ENCODE measurements at regions not wholly inside any gene's neighbourhood (a gene's known extent, or its start where the extent isn't known, plus 50 kb on each side); places are given as distances from the start of the nearest gene placed in this dataset.

- H3K9me3 ChIP-seq (ENCODE audit: insufficient read depth, low read depth, low read length): no peaks in the 10 kb centered on the region
- H3K27me3 ChIP-seq (ENCODE audit: insufficient read depth, low read length): no peaks in the 10 kb centered on the region
- H3K36me3 ChIP-seq (ENCODE audit: insufficient read depth, low read depth, low read length): no peaks in the 10 kb centered on the region
- no peak overlapping the region for H3K4me3 ChIP-seq (ENCODE audit: low read length)
- no peak overlapping the region for H3K27ac ChIP-seq (ENCODE audit: low read length)
- H3K9ac ChIP-seq (ENCODE audit: low read depth, low read length): no peak overlapping the region
- peaks cover 3% of the 10 kb centered on the region; the same call in 1 of the 2 replicates for H3K4me1 ChIP-seq (ENCODE audit: insufficient read depth, low read length)
Measured at GRCh38 chr16:64580558-64580957, 541.3 kb downstream of the CDH11 start.

DNA sequence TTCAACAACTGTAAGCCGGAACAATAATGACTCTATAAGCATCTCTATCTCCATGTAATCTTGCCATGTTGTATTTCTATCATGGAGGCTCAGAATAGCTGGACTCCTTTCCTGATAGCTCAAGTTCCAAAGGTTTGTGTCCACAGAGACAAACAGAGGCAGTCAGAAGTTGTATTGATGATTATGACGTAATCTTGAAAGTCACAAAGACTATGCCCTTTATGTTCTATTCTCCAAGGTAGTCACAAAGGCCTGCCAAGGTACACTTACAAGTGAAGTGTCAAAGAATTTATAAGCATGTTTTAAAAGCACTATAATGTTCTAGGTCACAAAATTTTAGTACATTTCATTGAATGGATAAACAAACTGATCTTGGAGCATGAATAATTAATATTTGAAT, 542.2 kb downstream of the CDH11 start:
- Histone ChIP-seq H3K9me3 (ENCODE audit: insufficient read depth, low read depth, low read length) (no peaks in the 10 kb centered on the region), H3K9ac (ENCODE audit: low read depth, low read length) (no peak overlapping the region), H3K27me3 (ENCODE audit: insufficient read depth, low read length) (no peaks in the 10 kb centered on the region), H3K4me1 (ENCODE audit: insufficient read depth, low read length) (peaks cover 3% of the 10 kb centered on the region; the same call in 1 of the 2 replicates), H3K36me3 (ENCODE audit: insufficient read depth, low read depth, low read length) (no peaks in the 10 kb centered on the region), H3K4me3 (ENCODE audit: low read length) (no peak overlapping the region), H3K27ac (ENCODE audit: low read length) (no peak overlapping the region)

GRCh38 chr16:64545768-64546167, 576.1 kb downstream of the CDH11 start:
- Histone ChIP-seq H3K36me3 (ENCODE audit: insufficient read depth, low read depth, low read length) (no peaks in the 10 kb centered on the region), H3K9ac (ENCODE audit: low read depth, low read length) (no peak overlapping the region), H3K4me1 (ENCODE audit: insufficient read depth, low read length) (no peaks in the 10 kb centered on the region), H3K4me3 (ENCODE audit: low read length) (no peak overlapping the region), H3K27ac (ENCODE audit: low read length) (no peak overlapping the region), H3K9me3 (ENCODE audit: insufficient read depth, low read depth, low read length) (no peaks in the 10 kb centered on the region), H3K27me3 (ENCODE audit: insufficient read depth, low read length) (no peaks in the 10 kb centered on the region)

GRCh38 chr16:64544859-64545258, 577.0 kb downstream of the CDH11 start:
- H3K4me1 ChIP-seq (ENCODE audit: insufficient read depth, low read length): no peaks in the 10 kb centered on the region
- H3K36me3 ChIP-seq (ENCODE audit: insufficient read depth, low read depth, low read length): no peaks in the 10 kb centered on the region
- H3K27me3 ChIP-seq (ENCODE audit: insufficient read depth, low read length): no peaks in the 10 kb centered on the region
- H3K4me3 ChIP-seq (ENCODE audit: low read length): no peak overlapping the region
- H3K9ac ChIP-seq (ENCODE audit: low read depth, low read length): no peak overlapping the region
- no peak overlapping the region for H3K27ac ChIP-seq (ENCODE audit: low read length)
- H3K9me3 ChIP-seq (ENCODE audit: insufficient read depth, low read depth, low read length): no peaks in the 10 kb centered on the region

GRCh38 chr16:64543441-64543840, 578.4 kb downstream of the CDH11 start:
- H3K27ac ChIP-seq (ENCODE audit: low read length): no peak overlapping the region
- H3K9me3 ChIP-seq (ENCODE audit: insufficient read depth, low read depth, low read length): no peaks in the 10 kb centered on the region

DNA sequence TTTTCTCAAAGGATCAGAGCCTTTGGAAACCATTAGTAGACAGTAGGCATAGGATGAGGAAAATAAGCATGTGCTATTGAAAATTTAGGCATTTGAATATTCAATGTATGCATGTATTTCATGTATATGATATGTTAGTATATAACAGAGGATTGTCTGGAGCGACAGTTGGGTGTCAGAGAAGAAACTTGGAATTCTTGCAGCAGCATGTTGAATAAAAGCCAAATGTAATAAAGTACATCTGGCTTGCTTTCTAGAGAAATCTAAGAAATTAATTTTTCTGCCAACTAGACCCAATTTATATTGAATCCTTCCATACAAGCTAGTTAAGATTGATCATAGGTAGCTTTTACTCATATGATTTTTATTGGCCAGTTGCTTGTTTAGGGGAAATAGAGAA, 578.8 kb downstream of the CDH11 start:
- Histone ChIP-seq H3K9ac (ENCODE audit: low read depth, low read length) (no peak overlapping the region), H3K4me1 (ENCODE audit: insufficient read depth, low read length) (no peaks in the 10 kb centered on the region), H3K36me3 (ENCODE audit: insufficient read depth, low read depth, low read length) (no peaks in the 10 kb centered on the region), H3K4me3 (ENCODE audit: low read length) (no peak overlapping the region), H3K27me3 (ENCODE audit: insufficient read depth, low read length) (no peaks in the 10 kb centered on the region), H3K27ac (ENCODE audit: low read length) (no peak overlapping the region), H3K9me3 (ENCODE audit: insufficient read depth, low read depth, low read length) (no peaks in the 10 kb centered on the region)

More at GRCh38 chr16:64543441-64543840, 578.4 kb downstream of the CDH11 start:
- Histone ChIP-seq H3K27me3 (ENCODE audit: insufficient read depth, low read length) (no peaks in the 10 kb centered on the region), H3K4me1 (ENCODE audit: insufficient read depth, low read length) (no peaks in the 10 kb centered on the region), H3K36me3 (ENCODE audit: insufficient read depth, low read depth, low read length) (no peaks in the 10 kb centered on the region), H3K4me3 (ENCODE audit: low read length) (no peak overlapping the region), H3K9ac (ENCODE audit: low read depth, low read length) (no peak overlapping the region)

- H3K9me3 ChIP-seq (ENCODE audit: insufficient read depth, low read depth, low read length): no peaks in the 10 kb centered on the region
- no peaks in the 10 kb centered on the region for H3K27me3 ChIP-seq (ENCODE audit: insufficient read depth, low read length)
- no peak overlapping the region for H3K27ac ChIP-seq (ENCODE audit: low read length)
- H3K4me1 ChIP-seq (ENCODE audit: insufficient read depth, low read length): no peaks in the 10 kb centered on the region
- no peaks in the 10 kb centered on the region for H3K36me3 ChIP-seq (ENCODE audit: insufficient read depth, low read depth, low read length)
- no peak overlapping the region for H3K4me3 ChIP-seq (ENCODE audit: low read length)
- no peak overlapping the region for H3K9ac ChIP-seq (ENCODE audit: low read depth, low read length)
Measured at GRCh38 chr16:64542152-64542551, 579.7 kb downstream of the CDH11 start.

GRCh38 chr16:64541621-64542020, 580.2 kb downstream of the CDH11 start:
- no peaks in the 10 kb centered on the region for H3K36me3 ChIP-seq (ENCODE audit: insufficient read depth, low read depth, low read length)
- no peaks in the 10 kb centered on the region for H3K27me3 ChIP-seq (ENCODE audit: insufficient read depth, low read length)
- H3K9me3 ChIP-seq (ENCODE audit: insufficient read depth, low read depth, low read length): no peaks in the 10 kb centered on the region

DNA sequence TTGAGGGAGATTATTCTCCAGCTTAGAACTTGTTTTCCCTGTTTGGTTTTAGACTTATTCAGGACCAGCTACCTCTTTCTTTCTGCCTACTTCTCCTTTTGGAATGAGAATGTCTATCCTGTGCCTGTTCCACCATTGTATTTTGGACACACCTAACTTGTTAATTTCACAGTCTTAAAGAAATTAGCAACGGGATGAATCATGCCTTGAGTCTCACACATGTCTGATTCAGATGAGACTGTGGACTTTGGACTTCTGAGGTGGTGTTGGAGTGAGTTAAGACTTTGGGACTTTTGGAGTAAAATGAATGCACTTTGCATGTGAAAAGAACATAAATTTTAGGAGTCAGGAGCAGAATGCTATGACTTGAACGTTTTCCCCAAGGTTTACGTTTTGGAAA, 581.4 kb downstream of the CDH11 start:
- no peak overlapping the region for H3K27ac ChIP-seq (ENCODE audit: low read length)
- no peak overlapping the region for H3K4me3 ChIP-seq (ENCODE audit: low read length)
- H3K4me1 ChIP-seq (ENCODE audit: insufficient read depth, low read length): no peaks in the 10 kb centered on the region
- H3K27me3 ChIP-seq (ENCODE audit: insufficient read depth, low read length): no peaks in the 10 kb centered on the region
- H3K36me3 ChIP-seq (ENCODE audit: insufficient read depth, low read depth, low read length): no peaks in the 10 kb centered on the region
- no peak overlapping the region for H3K9ac ChIP-seq (ENCODE audit: low read depth, low read length)
- H3K9me3 ChIP-seq (ENCODE audit: insufficient read depth, low read depth, low read length): no peaks in the 10 kb centered on the region

More at GRCh38 chr16:64541621-64542020, 580.2 kb downstream of the CDH11 start:
- no peak overlapping the region for H3K9ac ChIP-seq (ENCODE audit: low read depth, low read length)
- H3K4me1 ChIP-seq (ENCODE audit: insufficient read depth, low read length): no peaks in the 10 kb centered on the region
- H3K27ac ChIP-seq (ENCODE audit: low read length): no peak overlapping the region
- H3K4me3 ChIP-seq (ENCODE audit: low read length): no peak overlapping the region

- Histone ChIP-seq H3K4me3 (ENCODE audit: low read length) (no peak overlapping the region), H3K27ac (ENCODE audit: low read length) (no peak overlapping the region), H3K9me3 (ENCODE audit: insufficient read depth, low read depth, low read length) (no peaks in the 10 kb centered on the region), H3K36me3 (ENCODE audit: insufficient read depth, low read depth, low read length) (no peaks in the 10 kb centered on the region), H3K4me1 (ENCODE audit: insufficient read depth, low read length) (no peaks in the 10 kb centered on the region), H3K27me3 (ENCODE audit: insufficient read depth, low read length) (no peaks in the 10 kb centered on the region), H3K9ac (ENCODE audit: low read depth, low read length) (no peak overlapping the region)
Measured at GRCh38 chr16:64539811-64540371, 582.0 kb downstream of the CDH11 start.

- H3K9ac ChIP-seq (ENCODE audit: low read depth, low read length): no peak overlapping the region
- peaks cover 9% of the 10 kb centered on the region for H3K4me1 ChIP-seq (ENCODE audit: insufficient read depth, low read length)
- H3K4me3 ChIP-seq (ENCODE audit: low read length): no peak overlapping the region
- no peaks in the 10 kb centered on the region for H3K27me3 ChIP-seq (ENCODE audit: insufficient read depth, low read length)
- H3K36me3 ChIP-seq (ENCODE audit: insufficient read depth, low read depth, low read length): no peaks in the 10 kb centered on the region
- H3K9me3 ChIP-seq (ENCODE audit: insufficient read depth, low read depth, low read length): no peaks in the 10 kb centered on the region
- no peak overlapping the region for H3K27ac ChIP-seq (ENCODE audit: low read length)
Measured at GRCh38 chr16:64534180-64534780, 587.6 kb downstream of the CDH11 start.

GRCh38 chr16:64532691-64533090, 589.2 kb downstream of the CDH11 start:
- Histone ChIP-seq H3K27me3 (ENCODE audit: insufficient read depth, low read length) (no peaks in the 10 kb centered on the region), H3K36me3 (ENCODE audit: insufficient read depth, low read depth, low read length) (no peaks in the 10 kb centered on the region), H3K27ac (ENCODE audit: low read length) (no peak overlapping the region), H3K4me1 (ENCODE audit: insufficient read depth, low read length) (peaks cover 9% of the 10 kb centered on the region), H3K4me3 (ENCODE audit: low read length) (no peak overlapping the region), H3K9me3 (ENCODE audit: insufficient read depth, low read depth, low read length) (no peaks in the 10 kb centered on the region), H3K9ac (ENCODE audit: low read depth, low read length) (no peak overlapping the region)

Measured in iPS-20b (cell line).